PC-3 (cell line): ENCODE measurements at regions not wholly inside any gene's neighbourhood (a gene's known extent, or its start where the extent isn't known, plus 50 kb on each side); places are given as distances from the start of the nearest gene placed in this dataset.

Source experiments
- ATAC-seq: fragments of 200-7000 bp; cut with Tn5 transposase; 2 replicates; pipeline ENCODE4 v1.9.1; 2020; ENCODE audit warnings: mild to moderate bottlenecking, moderate library complexity
- BruUV-seq: library from RNA; stranded (reverse); fragments of 400-500 nt; replicated peaks from 2 replicates; lab custom pipeline; 2021; lab: Mats Ljungman, UMichigan
- CTCF ChIA-PET: fragments of 300-600 bp; sonication (Branson Sonifier 250); formaldehyde crosslinking; loops from one replicate; lab custom pipeline; 2022; ENCODE audit warnings: antibody characterized with exemption; lab: Charles Lee
- POLR2A ChIA-PET: fragments of 300-600 bp; sonication (Branson Sonifier 250); formaldehyde crosslinking; loops from one replicate; lab custom pipeline; 2022; ENCODE audit warnings: antibody characterized with exemption; ENCODE audit not compliant: unreplicated experiment; lab: Charles Lee
- DNase-seq: peaks from one replicate; pipeline ENCODE4 v3.0.0-alpha.2; 2015
- H2AFZ ChIP-seq: fragments of 300-600 bp; sonication (generic); 2 replicates; pipeline ENCODE4 v1.6.0; 2016; ENCODE audit warnings: antibody characterized with exemption, low read length
- H3F3A ChIP-seq: fragments of 300-600 bp; sonication (generic); one replicate; pipeline ENCODE4 v1.6.0; 2017; ENCODE audit warnings: antibody characterized with exemption, low read length, control low read depth, mild to moderate bottlenecking; ENCODE audit not compliant: unreplicated experiment
- H3K27ac ChIP-seq: fragments of 300-600 bp; sonication (generic); 2 replicates; pipeline ENCODE4 v1.5.1; 2016; ENCODE audit warnings: mild to moderate bottlenecking, low read length
- H3K27me3 ChIP-seq: fragments of 300-600 bp; sonication (generic); 2 replicates; pipeline ENCODE4 v1.6.1; 2016; ENCODE audit warnings: low read length, mixed read lengths
- H3K36me3 ChIP-seq: fragments of 300-600 bp; sonication (generic); 2 replicates; pipeline ENCODE4 v1.6.1; 2016; ENCODE audit warnings: low read depth, mixed run types, low read length, mixed read lengths
- H3K4me1 ChIP-seq: fragments of 300-600 bp; sonication (generic); 2 replicates; pipeline ENCODE4 v1.5.1; 2016; ENCODE audit warnings: low read length; ENCODE audit not compliant: insufficient read depth
- H3K4me2 ChIP-seq: fragments of 300-600 bp; sonication (generic); 2 replicates; pipeline ENCODE4 v1.6.0; 2016; ENCODE audit warnings: low read length
- H3K4me3 ChIP-seq: fragments of 300-600 bp; sonication (generic); 2 replicates; pipeline ENCODE4 v1.5.1; 2016; ENCODE audit warnings: mild to moderate bottlenecking, low read length, mixed read lengths
- H3K79me2 ChIP-seq: fragments of 300-600 bp; sonication (generic); 2 replicates; pipeline ENCODE4 v1.6.1; 2017; ENCODE audit warnings: low read length, mixed read lengths
- H3K9ac ChIP-seq: fragments of 300-600 bp; sonication (generic); 2 replicates; pipeline ENCODE4 v1.6.0; 2016; ENCODE audit warnings: mild to moderate bottlenecking, low read length
- H3K9me2 ChIP-seq: fragments of 300-600 bp; sonication (generic); replicated peaks from 2 replicates; pipeline ENCODE4 v1.6.1; 2016; ENCODE audit warnings: mixed run types, low read length, mixed read lengths
- H3K9me3 ChIP-seq: fragments of 300-600 bp; sonication (generic); 2 replicates; pipeline ENCODE4 v1.6.1; 2016; ENCODE audit warnings: low read length, mixed read lengths
- H4K20me1 ChIP-seq: fragments of 300-600 bp; sonication (generic); 2 replicates; pipeline ENCODE4 v1.6.1; 2016; ENCODE audit warnings: low read length, mixed read lengths
- CTCF ChIP-seq: fragments of 300-600 bp; sonication (generic); conservative IDR thresholded peaks from 2 replicates; pipeline ENCODE4 v1.5.1; 2017; ENCODE audit warnings: antibody characterized with exemption, low read depth, mild to moderate bottlenecking, low read length
- EZH2 ChIP-seq: fragments of 300-600 bp; sonication (generic); IDR thresholded peaks from one replicate; pipeline ENCODE4 v1.6.1; 2017; ENCODE audit warnings: antibody characterized with exemption, mild to moderate bottlenecking, low read length; ENCODE audit not compliant: unreplicated experiment
- EZH2phosphoT487 ChIP-seq: fragments of 300-600 bp; sonication (generic); IDR thresholded peaks from 2 replicates; pipeline ENCODE4 v1.6.1; 2018; ENCODE audit warnings: mild to moderate bottlenecking, antibody characterized with exemption, low read length, borderline replicate concordance
- intact Hi-C: fragments of 100-400 bp; cut with micrococcal nuclease; formaldehyde crosslinking; loops from 2 replicates; pipeline ENCODE4 v1.9.0; 2023

DNA sequence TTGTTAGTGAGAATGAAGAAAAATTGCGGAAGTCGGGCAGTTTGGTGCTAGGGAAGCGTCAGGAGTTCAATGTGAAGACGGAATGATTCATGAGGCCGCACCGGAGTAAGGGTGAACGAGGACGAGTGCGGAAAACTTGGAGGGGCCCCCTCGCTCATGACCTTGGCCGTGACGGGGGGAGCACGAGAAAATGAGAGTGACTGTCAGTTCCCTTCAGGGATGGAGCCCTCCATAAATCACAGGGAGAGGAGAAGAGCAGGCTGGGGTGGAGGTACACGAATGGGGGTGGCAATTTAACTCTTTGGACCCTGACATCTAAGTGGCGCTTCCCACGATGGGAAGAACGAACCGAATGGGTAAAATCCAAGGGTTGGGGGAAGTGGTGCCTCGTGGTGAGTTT lies 486.4 kb downstream of the TSHZ3 start:
- intact Hi-C loops, result no loop called here
- H3K79me2 ChIP-seq, result no peaks in the 10 kb centered on the region
- H3K9me3 ChIP-seq, result no peaks in the 10 kb centered on the region
- H2AFZ ChIP-seq, result no peak overlapping the region
- H3K9me2 ChIP-seq, result no peaks in the 10 kb centered on the region
- no TSS peak for BruUV-seq
- ATAC-seq (no peak), DNase-seq (no peak)
- no peaks in the 10 kb centered on the region for H3K27me3 ChIP-seq
- no peak overlapping the region for H3K27ac ChIP-seq
- TF ChIP-seq EZH2phosphoT487 (no peak), EZH2 (no peak), CTCF (no peak)
- H3F3A ChIP-seq, result no peaks in the 10 kb centered on the region
- no peak overlapping the region for H3K4me2 ChIP-seq
- POLR2A ChIA-PET, result no interaction called here
- H3K9ac ChIP-seq, result no peak overlapping the region
- H3K36me3 ChIP-seq, result no peaks in the 10 kb centered on the region
- H3K4me3 ChIP-seq, result no peak overlapping the region
- H4K20me1 ChIP-seq, result no peaks in the 10 kb centered on the region
- CTCF ChIA-PET, result no interaction called here
- no peaks in the 10 kb centered on the region for H3K4me1 ChIP-seq

- no peak overlapping the region for H3K4me2 ChIP-seq
- H3K79me2 ChIP-seq, result no peaks in the 10 kb centered on the region
- H4K20me1 ChIP-seq, result no peaks in the 10 kb centered on the region
- H3K4me3 ChIP-seq, result no peak overlapping the region
- no TSS peak for BruUV-seq
- H3K36me3 ChIP-seq, result no peaks in the 10 kb centered on the region
- H3K27me3 ChIP-seq, result no peaks in the 10 kb centered on the region
- DNase-seq (no peak), ATAC-seq (no peak)
- no peak overlapping the region for H2AFZ ChIP-seq
- intact Hi-C loops, result no loop called here
- H3K9ac ChIP-seq, result no peak overlapping the region
- POLR2A ChIA-PET, result no interaction called here
- no peak for TF ChIP-seq EZH2phosphoT487
- TF ChIP-seq EZH2, result no peak
- no peak for TF ChIP-seq CTCF
- H3K27ac ChIP-seq, result no peak overlapping the region
- CTCF ChIA-PET, result no interaction called here
- no peaks in the 10 kb centered on the region for H3K9me2 ChIP-seq
- no peaks in the 10 kb centered on the region for H3K9me3 ChIP-seq
- H3F3A ChIP-seq, result no peaks in the 10 kb centered on the region
- H3K4me1 ChIP-seq, result no peaks in the 10 kb centered on the region
Observed at GRCh38 chr19:30861919-30862318, 487.3 kb downstream of the TSHZ3 start.

- Histone ChIP-seq H3K4me3 (no peak overlapping the region), H3K4me1 (no peaks in the 10 kb centered on the region), H3F3A (no peaks in the 10 kb centered on the region), H3K9me3 (no peaks in the 10 kb centered on the region), H3K27me3 (no peaks in the 10 kb centered on the region), H3K36me3 (no peaks in the 10 kb centered on the region), H3K9ac (no peak overlapping the region), H3K79me2 (no peaks in the 10 kb centered on the region), H4K20me1 (no peaks in the 10 kb centered on the region), H3K27ac (no peak overlapping the region), H2AFZ (no peak overlapping the region), H3K9me2 (no peaks in the 10 kb centered on the region), H3K4me2 (no peak overlapping the region)
- DNase-seq (no peak), ATAC-seq (no peak)
- intact Hi-C loops, result no loop called here
- no peak for TF ChIP-seq EZH2
- no peak for TF ChIP-seq CTCF
- no peak for TF ChIP-seq EZH2phosphoT487
- ChIA-PET POLR2A (no interaction called here), CTCF (no interaction called here)
- no TSS peak for BruUV-seq
Observed at GRCh38 chr19:30857966-30858490, 485.8 kb downstream of the ZNF536 start.
